T47D (cell line): ENCODE measurements at regions not wholly inside any gene's neighbourhood (a gene's known extent, or its start where the extent isn't known, plus 50 kb on each side); places are given as distances from the start of the nearest gene placed in this dataset.
"Not testable (repeated sequence)": the region's sequence is repeated elsewhere in the genome, so short reads cannot be mapped to it uniquely, and the experiment has no call there.

Experiments
- DNase-seq, 2 experiments: peaks; one replicate each; pipeline versions ENCODE4 v3.0.0 to v3.0.0-alpha.2; 2011 to 2012; ENCODE audit warnings: low read depth in 1 of 2, low spot score in 1 of 2
- JUND ChIP-seq: IDR thresholded peaks from 2 replicates; pipeline ENCODE4 v1.6.1; 2012; ENCODE audit warnings: low read depth
- in situ Hi-C: cut with HindIII; loops from 2 replicates; pipeline ENCODE4 v1.10.0; 2016; ENCODE audit warnings: low sequenced_read_pairs, low pct_unique_long_range_greater_than_20kb

DNA sequence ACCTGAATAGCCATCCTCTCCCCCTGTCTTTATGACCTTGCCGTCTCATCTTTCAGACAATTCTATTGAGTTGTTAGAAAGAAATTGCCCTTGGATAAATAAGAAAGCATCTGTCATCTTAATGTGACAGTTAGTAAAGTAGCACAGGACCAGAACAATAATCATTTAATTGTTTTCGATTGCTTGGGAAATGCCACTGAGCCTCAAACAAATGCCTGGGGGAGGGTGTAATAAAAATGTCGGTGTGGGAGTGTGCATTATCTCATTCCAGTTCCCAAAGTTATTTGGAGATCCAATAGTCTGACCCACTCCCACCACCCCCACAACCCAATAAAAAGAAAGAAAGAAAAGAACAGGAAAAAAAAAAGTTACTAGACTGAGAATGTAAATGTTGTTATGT lies 509.3 kb upstream of the LRRC7 start:
- DNase-seq: no peak
- no peak for TF ChIP-seq JUND
- in situ Hi-C loops: no loop called here

DNA sequence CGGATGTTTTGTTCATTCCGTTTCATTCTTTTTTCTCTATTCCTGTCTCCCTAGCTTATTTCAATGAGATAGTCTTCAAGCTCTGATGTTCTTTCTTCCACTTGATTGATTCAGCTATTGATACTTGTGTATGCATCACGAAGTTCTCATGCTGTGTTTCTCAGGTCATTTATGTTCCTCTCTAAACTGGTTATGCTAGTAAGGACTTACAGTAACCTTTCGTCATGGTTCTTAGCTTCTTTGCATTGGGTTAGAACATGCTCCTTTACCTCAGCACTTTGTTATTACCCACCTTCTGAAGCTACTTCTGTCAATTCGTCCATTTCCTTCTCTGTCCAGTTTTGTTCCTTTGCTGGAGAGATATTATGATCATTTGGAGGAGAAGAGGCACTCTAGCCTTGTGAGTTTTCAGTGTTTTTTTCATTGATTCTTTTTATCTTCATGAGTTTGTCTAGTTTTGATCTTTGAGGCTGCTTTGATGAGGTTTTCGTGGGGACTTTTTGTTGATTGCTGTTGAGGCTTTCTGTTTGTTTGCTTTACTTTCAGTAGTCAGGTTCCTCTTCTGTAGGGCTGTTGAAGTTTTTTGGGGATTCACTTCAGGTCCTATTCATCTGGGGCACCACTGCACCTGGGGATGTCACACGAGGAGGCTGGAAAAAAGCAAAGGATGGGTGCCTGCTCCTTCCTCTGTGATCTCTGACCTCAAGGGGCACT lies 496.9 kb upstream of the LRRC7 start:
- TF ChIP-seq JUND: no peak
- in situ Hi-C loops: no loop called here
- no peak for DNase-seq

DNA sequence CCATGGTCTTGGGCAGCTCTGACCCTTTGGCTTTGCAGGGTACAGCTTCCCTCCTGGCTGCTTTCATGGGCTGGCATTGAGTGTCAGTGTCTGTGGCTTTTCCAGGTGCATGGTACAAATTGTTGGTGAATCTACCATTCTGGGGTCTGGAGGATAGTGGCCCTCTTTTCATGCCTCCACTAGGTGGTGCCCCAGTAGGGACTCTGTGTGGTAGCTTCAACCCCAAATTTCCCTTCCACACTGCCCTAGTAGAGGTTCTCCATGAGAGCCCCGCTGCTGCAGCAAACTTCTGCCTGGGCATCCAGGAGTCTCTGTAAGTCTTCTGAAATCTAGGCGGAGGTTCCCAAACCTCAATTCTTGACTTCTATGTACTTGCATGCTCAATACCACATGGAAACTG lies 494.5 kb upstream of the LRRC7 start:
- in situ Hi-C loops: no loop called here
- no peak for DNase-seq
- no peak for TF ChIP-seq JUND

DNA sequence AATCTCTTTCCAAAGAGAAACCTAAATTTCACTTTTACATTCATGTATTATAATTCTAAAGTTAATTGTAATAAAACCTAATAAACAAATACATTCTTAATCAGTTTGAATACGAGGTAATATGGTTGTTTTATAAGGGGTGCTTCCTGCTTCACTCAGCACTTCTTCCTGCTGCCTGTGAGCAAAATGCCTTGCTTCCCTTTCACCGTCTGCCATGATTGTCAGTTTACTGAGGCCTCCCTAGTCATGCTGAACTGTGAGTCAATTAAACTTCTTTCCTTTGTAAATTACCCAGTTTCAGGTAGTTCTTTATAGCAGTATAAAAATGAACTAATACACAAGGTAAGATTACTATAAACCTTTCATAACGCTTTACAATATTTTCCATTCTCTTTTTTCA lies 491.1 kb upstream of the LRRC7 start:
- TF ChIP-seq JUND: no peak
- in situ Hi-C loops: no loop called here

DNA sequence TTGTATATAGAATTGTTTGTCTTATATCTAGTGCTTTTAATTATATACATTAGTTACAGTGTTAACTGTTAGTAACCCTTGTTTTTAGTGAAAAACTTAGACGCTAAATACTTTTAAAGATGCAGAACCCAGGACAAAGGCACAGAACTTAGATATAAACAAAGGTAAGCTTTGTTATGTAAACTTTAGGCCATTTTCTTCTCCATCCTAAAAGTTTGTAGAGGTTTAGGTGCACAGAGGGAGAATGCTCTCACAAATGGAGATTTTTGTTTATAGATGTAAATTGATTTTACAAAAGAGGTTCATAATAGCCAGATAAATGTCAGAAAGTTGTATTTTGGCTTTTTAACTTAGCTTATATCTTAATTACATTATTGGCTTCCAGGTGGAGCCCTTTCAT lies 490.5 kb upstream of the LRRC7 start:
- no peak for TF ChIP-seq JUND
- in situ Hi-C loops: no loop called here
- no peak for DNase-seq

More for the DNA sequence above, 491.1 kb upstream of the LRRC7 start:
- DNase-seq: no peak

DNA sequence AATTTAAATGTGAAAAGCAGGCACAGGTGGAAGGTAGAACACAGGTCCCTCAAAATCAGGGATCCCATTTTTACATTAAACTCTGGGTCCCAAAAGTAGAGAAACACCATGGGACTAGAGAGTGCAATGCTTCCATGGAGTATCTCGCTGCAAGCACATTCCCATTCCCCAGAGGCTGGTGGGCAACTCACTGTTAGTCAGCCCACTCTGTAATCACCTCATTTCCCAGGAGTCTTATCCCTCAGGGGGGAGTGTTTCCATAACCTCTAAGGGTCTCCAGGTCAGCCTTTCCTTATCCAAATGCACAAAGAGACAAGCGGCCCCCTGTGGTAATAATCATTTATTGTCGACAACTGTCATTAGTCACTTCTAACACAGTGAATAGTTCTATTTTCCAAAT lies 490.1 kb upstream of the LRRC7 start:
- in situ Hi-C loops: no loop called here
- no peak for TF ChIP-seq JUND
- DNase-seq: no peak

DNA sequence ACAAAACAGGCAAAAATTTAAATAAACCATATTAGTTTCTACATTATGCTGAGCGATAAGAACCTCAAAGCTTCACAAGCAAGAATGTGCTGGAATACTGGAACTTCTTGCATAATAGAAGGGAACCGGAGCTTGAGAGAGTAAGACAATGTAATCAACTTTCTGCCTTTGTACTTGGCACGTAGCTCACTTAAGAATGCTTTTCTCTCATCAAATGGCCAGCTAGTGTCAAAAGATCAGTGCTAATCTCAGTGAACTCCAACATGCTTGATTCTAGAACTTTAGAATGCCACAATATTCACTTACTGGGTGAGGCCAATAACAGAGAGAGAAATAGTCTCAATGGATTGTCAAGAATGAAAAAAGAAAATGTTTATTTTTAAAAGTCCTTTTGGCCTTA lies 486.1 kb upstream of the LRRC7 start:
- DNase-seq: no peak
- in situ Hi-C loops: no loop called here
- no peak for TF ChIP-seq JUND

DNA sequence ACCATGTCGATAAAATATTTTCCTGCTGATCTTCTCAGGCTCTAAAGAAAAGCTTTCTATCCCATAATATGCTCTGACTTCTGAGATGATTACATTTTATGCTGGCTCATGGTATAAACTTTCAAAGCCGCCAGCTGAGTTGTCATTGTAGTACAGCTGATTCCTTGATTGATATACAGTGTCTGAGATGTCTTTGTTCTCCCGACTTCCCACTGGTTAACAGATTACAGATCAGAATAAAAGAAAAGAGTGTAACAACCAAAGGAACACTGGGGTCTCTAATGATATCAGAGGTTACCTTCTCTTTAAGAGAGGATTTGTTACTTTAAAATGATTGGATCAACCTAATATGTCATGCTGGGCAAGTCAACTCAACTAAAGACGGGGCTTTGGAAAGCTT lies 485.4 kb upstream of the LRRC7 start:
- in situ Hi-C loops: no loop called here
- no peak for TF ChIP-seq JUND
- no peak for DNase-seq

DNA sequence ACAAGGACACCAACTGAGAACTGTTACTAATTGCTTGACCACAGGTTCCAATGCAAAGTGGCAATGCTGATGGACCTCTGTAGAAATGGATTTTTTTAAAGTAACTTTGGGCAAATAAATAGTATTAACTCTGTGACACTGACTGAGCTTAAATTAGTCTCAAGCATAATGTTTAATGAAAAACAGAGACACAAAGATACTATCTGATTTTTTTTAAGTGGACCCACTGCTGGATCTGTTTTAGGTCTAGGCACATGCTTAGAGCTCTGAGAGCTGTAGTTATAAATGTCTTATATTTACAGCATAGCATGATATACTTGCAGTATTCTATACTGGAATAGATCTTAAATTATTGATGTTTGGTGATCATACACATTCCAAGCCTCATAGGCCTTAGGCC lies 481.6 kb upstream of the LRRC7 start:
- TF ChIP-seq JUND: no peak
- in situ Hi-C loops: no loop called here
- DNase-seq: no peak

DNA sequence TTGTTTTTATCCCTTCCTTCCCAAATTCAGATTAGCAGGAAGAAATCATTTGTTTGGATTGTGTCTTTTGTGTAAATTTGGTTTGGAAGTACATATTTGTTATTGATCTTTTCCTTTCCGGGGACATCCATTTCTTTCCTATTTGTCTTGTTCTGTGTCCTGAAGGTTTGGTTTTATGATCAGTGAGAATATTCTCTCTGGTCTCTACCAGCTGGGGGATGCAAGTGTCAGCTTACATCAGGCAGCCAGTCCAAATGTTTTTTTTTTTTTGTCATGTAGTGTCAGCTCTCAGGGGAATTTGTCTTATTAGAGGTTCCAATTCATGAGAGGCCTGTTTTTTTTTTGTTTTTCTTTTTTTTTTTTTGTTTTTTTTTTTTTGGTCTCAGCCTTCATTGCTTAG lies 479.2 kb upstream of the LRRC7 start:
- in situ Hi-C loops: no loop called here
- DNase-seq: no peak
- TF ChIP-seq JUND: no peak

DNA sequence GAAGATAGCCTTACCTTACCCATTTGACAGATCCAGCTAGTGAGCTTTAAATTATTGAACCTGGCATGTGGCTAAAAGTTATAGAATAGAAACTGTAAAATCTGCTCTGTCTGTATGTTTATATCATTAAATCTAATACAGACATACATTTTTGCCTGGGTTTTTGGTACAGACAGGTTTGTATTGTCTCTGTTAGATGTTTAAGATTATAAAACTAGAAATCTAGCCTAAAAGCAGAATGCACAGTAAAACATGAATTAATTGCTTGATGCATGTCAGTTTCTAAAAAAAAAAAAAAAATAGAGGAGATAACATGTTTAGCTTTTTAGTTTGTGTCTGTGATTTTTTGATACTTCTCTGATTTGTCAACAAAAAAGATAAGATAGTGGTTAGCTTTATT lies 477.6 kb upstream of the LRRC7 start:
- no peak for TF ChIP-seq JUND
- DNase-seq: no peak
- in situ Hi-C loops: no loop called here

DNA sequence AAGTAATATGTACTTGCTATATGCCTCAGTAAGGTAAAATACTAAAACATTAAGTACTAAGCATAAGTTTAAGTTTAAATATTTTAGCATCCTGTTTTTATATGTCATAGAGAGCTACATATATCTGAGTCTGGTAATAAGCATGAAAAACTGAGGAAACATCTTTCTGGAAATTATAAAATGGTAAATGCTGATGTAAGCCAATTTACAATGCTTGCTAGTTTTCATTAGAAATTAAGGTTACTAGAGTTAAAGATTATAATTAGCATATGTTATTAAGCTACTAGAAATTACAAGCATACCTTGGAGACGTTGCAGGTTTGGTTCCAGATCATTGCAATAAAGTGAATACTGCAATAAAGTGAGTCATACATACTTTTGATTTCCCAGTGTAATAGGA lies 477.0 kb upstream of the LRRC7 start:
- DNase-seq: no peak
- in situ Hi-C loops: no loop called here
- TF ChIP-seq JUND: no peak

DNA sequence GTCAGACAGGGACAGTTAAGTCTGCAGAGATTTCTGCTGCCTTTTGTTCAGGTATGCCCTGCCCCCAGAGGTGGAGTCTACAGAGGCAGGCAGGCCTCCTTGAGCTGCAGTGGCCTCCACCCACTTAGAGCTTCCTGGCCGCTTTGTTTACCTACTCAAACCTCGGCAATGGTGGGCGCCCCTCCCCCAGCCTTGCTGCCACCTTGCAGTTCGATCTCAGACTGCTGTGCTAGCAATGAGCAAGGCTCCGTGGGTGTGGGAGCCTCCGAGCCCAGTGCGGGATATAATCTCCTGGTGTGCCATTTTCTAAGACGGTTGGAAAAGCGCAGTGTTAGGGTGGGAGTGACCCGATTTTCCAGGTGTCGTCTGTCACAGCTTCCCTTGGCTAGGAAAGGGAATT lies 465.7 kb upstream of the LRRC7 start:
- DNase-seq, in situ Hi-C loops: not testable (repeated sequence)

DNA sequence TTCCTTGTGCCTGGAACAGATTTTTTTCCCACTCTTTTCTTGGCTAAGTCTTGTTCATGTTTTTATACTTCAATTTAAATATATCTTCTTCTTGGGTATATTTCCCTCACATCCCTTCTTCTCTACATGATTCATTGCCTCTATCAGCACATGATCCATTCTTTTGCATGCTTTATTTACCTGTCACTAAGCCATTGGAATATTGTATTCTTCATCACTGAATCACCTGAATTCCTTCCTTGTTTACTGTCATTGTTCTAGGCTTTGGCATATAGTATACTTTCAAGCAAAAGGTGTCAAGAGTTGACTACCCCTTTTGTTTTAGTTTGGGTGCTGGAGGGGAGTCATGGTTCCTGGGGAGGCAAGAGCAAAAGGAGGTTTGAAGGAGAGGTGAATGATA lies 464.5 kb upstream of the LRRC7 start:
- no peak for DNase-seq
- no peak for TF ChIP-seq JUND
- in situ Hi-C loops: no loop called here
